ENCODE measurements at regions not wholly inside any gene's neighbourhood (a gene's known extent, or its start where the extent isn't known, plus 50 kb on each side); places are given as distances from the start of the nearest gene placed in this dataset.
"Not testable (repeated sequence)": the region's sequence is repeated elsewhere in the genome, so short reads cannot be mapped to it uniquely, and the experiment has no call there.

- no peak overlapping the region for H3K4me2 ChIP-seq (ENCODE audit: extremely low read depth, insufficient read depth, low read length)
These were observed 321.1 kb upstream of the PRICKLE1 start for GRCh38 chr12:42910656-42911055.

GRCh38 chr12:42908712-42909111 lies 319.2 kb upstream of the PRICKLE1 start:
- Histone ChIP-seq H3K9ac (ENCODE audit: insufficient read depth, low read length) (no peak overlapping the region), H3K79me2 (ENCODE audit: control insufficient read depth, insufficient read depth, low read length) (no peaks in the 10 kb centered on the region), H3K36me3 (ENCODE audit: control insufficient read depth, insufficient read depth, low read length) (no peaks in the 10 kb centered on the region), H4K20me1 (ENCODE audit: control insufficient read depth, extremely low read depth, insufficient read depth, low read length) (no peaks in the 10 kb centered on the region), H3K27ac (ENCODE audit: insufficient read depth, low read length) (no peak overlapping the region), H3K4me3 (replicated peaks in 1 of 4; ENCODE audit: control extremely low read depth in 1 of 4, insufficient read depth in 1 of 4, low read depth in 3 of 4, low read length in 4 of 4) (no peak overlapping the region), H2AFZ (ENCODE audit: low read length) (no peak overlapping the region), H3K4me2 (ENCODE audit: extremely low read depth, insufficient read depth, low read length) (no peak overlapping the region), H3K4me1 (ENCODE audit: control insufficient read depth, extremely low read depth, insufficient read depth, low read length) (no peaks in the 10 kb centered on the region), H3K9me3 (ENCODE audit: control insufficient read depth, insufficient read depth, low read depth, low read length) (no peaks in the 10 kb centered on the region), H3K27me3 (ENCODE audit: control insufficient read depth, insufficient read depth, low read length) (no peaks in the 10 kb centered on the region)
- no peak for DNase-seq (ENCODE audit: low read depth in 2 of 2)
- TF ChIP-seq EZH2 (IDR thresholded peaks at IDR 0.05; ENCODE audit: low read length, missing control alignments) (no peak), CTCF (conservative IDR thresholded peaks at IDR 0.05 in 1 of 2, IDR thresholded peaks at IDR 0.05 in 1 of 2; ENCODE audit: low read depth in 1 of 2, low read length in 2 of 2) (no peak)

More at GRCh38 chr12:42910656-42911055, 321.1 kb upstream of the PRICKLE1 start:
- no peak overlapping the region for H3K27ac ChIP-seq (ENCODE audit: insufficient read depth, low read length)
- no peaks in the 10 kb centered on the region for H3K27me3 ChIP-seq (ENCODE audit: control insufficient read depth, insufficient read depth, low read length)
- no peaks in the 10 kb centered on the region for H4K20me1 ChIP-seq (ENCODE audit: control insufficient read depth, extremely low read depth, insufficient read depth, low read length)
- no peak for TF ChIP-seq EZH2 (IDR thresholded peaks at IDR 0.05; ENCODE audit: low read length, missing control alignments)
- no peak for TF ChIP-seq CTCF (conservative IDR thresholded peaks at IDR 0.05 in 1 of 2, IDR thresholded peaks at IDR 0.05 in 1 of 2; ENCODE audit: low read depth in 1 of 2, low read length in 2 of 2)
- no peak for DNase-seq (ENCODE audit: low read depth in 2 of 2)
- no peaks in the 10 kb centered on the region for H3K36me3 ChIP-seq (ENCODE audit: control insufficient read depth, insufficient read depth, low read length)
- no peaks in the 10 kb centered on the region for H3K4me1 ChIP-seq (ENCODE audit: control insufficient read depth, extremely low read depth, insufficient read depth, low read length)
- no peaks in the 10 kb centered on the region for H3K9me3 ChIP-seq (ENCODE audit: control insufficient read depth, insufficient read depth, low read depth, low read length)
- no peaks in the 10 kb centered on the region for H3K79me2 ChIP-seq (ENCODE audit: control insufficient read depth, insufficient read depth, low read length)
- no peak overlapping the region for H3K9ac ChIP-seq (ENCODE audit: insufficient read depth, low read length)
- no peak overlapping the region for H2AFZ ChIP-seq (ENCODE audit: low read length)
- no peak overlapping the region for H3K4me3 ChIP-seq (replicated peaks in 1 of 4; ENCODE audit: control extremely low read depth in 1 of 4, insufficient read depth in 1 of 4, low read depth in 3 of 4, low read length in 4 of 4)

GRCh38 chr12:42906801-42907200 lies 317.3 kb upstream of the PRICKLE1 start:
- not testable (repeated sequence) for H3K4me1 ChIP-seq (ENCODE audit: control insufficient read depth, extremely low read depth, insufficient read depth, low read length); H2AFZ ChIP-seq (ENCODE audit: low read length); H3K4me2 ChIP-seq (ENCODE audit: extremely low read depth, insufficient read depth, low read length); H3K36me3 ChIP-seq (ENCODE audit: control insufficient read depth, insufficient read depth, low read length); H3K79me2 ChIP-seq (ENCODE audit: control insufficient read depth, insufficient read depth, low read length); H4K20me1 ChIP-seq (ENCODE audit: control insufficient read depth, extremely low read depth, insufficient read depth, low read length); H3K27ac ChIP-seq (ENCODE audit: insufficient read depth, low read length); H3K9ac ChIP-seq (ENCODE audit: insufficient read depth, low read length); H3K27me3 ChIP-seq (ENCODE audit: control insufficient read depth, insufficient read depth, low read length); H3K4me3 ChIP-seq (replicated peaks in 1 of 4; ENCODE audit: control extremely low read depth in 1 of 4, insufficient read depth in 1 of 4, low read depth in 3 of 4, low read length in 4 of 4); DNase-seq (ENCODE audit: low read depth in 2 of 2); H3K9me3 ChIP-seq (ENCODE audit: control insufficient read depth, insufficient read depth, low read depth, low read length)

GRCh38 chr12:42905419-42905705 lies 315.8 kb upstream of the PRICKLE1 start:
- no peaks in the 10 kb centered on the region for H3K9me3 ChIP-seq (ENCODE audit: control insufficient read depth, insufficient read depth, low read depth, low read length)
- H3K27me3 ChIP-seq (ENCODE audit: control insufficient read depth, insufficient read depth, low read length) = no peaks in the 10 kb centered on the region
- no peaks in the 10 kb centered on the region for H4K20me1 ChIP-seq (ENCODE audit: control insufficient read depth, extremely low read depth, insufficient read depth, low read length)
- no peak for TF ChIP-seq EZH2 (IDR thresholded peaks at IDR 0.05; ENCODE audit: low read length, missing control alignments)
- no peak for TF ChIP-seq CTCF (conservative IDR thresholded peaks at IDR 0.05 in 1 of 2, IDR thresholded peaks at IDR 0.05 in 1 of 2; ENCODE audit: low read depth in 1 of 2, low read length in 2 of 2)
- no peaks in the 10 kb centered on the region for H3K36me3 ChIP-seq (ENCODE audit: control insufficient read depth, insufficient read depth, low read length)
- H2AFZ ChIP-seq (ENCODE audit: low read length) = no peak overlapping the region
- DNase-seq (ENCODE audit: low read depth in 2 of 2) = no peak
- H3K9ac ChIP-seq (ENCODE audit: insufficient read depth, low read length) = no peak overlapping the region
- no peaks in the 10 kb centered on the region for H3K4me1 ChIP-seq (ENCODE audit: control insufficient read depth, extremely low read depth, insufficient read depth, low read length)
- H3K4me2 ChIP-seq (ENCODE audit: extremely low read depth, insufficient read depth, low read length) = no peak overlapping the region
- no peaks in the 10 kb centered on the region for H3K79me2 ChIP-seq (ENCODE audit: control insufficient read depth, insufficient read depth, low read length)
- H3K4me3 ChIP-seq (replicated peaks in 1 of 4; ENCODE audit: control extremely low read depth in 1 of 4, insufficient read depth in 1 of 4, low read depth in 3 of 4, low read length in 4 of 4) = no peak overlapping the region
- no peak overlapping the region for H3K27ac ChIP-seq (ENCODE audit: insufficient read depth, low read length)

Data from fibroblast of lung (primary cell).